ENCODE measurements at regions not wholly inside any gene's neighbourhood (a gene's known extent, or its start where the extent isn't known, plus 50 kb on each side); places are given as distances from the start of the nearest gene placed in this dataset.
"Not testable (repeated sequence)": the region's sequence is repeated elsewhere in the genome, so short reads cannot be mapped to it uniquely, and the experiment has no call there.

DNA sequence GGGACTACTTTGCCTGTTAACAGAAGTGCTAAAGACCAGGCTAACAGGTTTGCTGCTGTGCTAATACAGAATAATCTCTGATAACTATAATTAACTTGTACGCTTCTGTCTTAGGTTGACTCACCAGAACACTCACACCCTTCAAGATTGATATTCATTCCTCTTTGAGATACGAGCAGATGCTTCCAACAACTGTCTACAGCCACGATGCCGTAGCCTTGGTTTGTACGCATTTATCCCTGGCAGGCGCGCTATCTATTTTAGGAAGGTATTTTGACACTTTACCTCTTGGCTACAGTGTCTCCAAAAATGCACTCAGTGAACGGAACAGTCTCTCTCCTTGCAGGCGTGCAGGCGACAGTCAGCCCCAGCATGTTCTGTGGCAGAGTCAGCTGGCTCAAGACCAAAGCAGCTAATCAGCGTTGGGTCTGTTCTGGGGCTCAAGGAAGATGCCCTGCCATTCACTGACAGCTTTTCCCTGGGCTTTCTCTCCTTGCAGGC, 146.4 kb upstream of the PRICKLE1 start:
- intact Hi-C loops (cut with micrococcal nuclease) = no loop called here

DNA sequence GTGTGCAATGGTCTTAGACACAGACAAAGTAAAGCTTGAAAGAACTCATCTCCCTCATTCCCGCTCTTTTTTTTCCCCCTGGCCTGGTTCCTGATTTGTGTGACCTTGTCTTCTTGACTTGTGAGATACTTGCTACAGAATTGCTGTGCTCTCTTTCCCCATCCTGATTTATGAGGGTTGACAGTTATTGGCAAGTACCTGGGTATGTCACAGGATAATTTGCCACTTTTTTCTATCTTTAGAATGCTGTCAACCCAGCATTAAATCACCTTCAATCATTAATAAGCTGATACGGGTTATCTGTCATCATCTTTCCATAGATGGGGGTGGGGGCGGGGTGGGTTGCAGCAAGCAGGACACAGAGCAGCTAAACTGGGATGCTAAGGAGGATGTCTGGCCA, 144.4 kb upstream of the PRICKLE1 start:
- intact Hi-C loops (cut with micrococcal nuclease) = no loop called here

DNA sequence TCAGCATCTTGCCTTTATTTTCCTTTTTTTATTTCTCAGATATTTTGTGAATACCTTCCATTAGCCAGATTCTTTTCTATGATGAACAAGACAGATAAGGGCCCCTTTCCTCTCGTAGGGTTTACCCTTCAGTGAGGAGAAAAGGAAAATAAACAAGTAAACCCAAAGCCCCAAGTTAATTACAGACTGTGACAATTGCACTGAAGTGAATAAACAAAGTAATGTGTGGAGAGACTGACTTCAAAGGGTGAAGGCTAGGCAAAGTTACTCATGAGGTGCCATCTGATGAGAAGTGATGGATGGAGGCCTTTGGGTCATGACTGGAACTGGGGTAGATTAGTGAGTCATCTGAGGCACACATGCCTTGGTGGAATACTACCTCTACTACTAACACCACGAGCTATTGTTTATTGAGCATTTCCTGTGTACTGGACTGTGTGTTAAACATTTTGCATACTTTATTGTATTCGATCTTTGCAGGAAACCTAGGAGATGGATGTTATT, 143.4 kb upstream of the PRICKLE1 start:
- intact Hi-C loops (cut with micrococcal nuclease) = no loop called here

DNA sequence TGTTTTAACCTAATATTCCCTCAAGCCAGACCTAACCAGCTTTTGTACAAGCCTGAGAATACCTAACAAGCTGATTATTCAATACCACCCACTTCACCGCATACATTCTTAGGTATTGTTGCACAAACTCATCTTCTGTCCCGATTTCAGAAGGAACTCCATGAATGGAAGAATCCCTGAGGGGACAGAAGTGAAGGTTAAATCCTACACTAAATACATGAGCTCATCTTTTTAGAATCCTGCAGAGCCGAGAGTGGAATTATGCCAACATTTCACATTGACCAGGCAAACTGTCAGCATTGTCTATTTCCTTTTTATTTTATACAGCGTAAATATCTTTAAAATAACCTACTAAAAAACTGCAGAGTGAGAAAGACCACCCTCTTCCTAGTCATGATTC, 140.7 kb upstream of the PRICKLE1 start:
- intact Hi-C loops (cut with micrococcal nuclease) = no loop called here

DNA sequence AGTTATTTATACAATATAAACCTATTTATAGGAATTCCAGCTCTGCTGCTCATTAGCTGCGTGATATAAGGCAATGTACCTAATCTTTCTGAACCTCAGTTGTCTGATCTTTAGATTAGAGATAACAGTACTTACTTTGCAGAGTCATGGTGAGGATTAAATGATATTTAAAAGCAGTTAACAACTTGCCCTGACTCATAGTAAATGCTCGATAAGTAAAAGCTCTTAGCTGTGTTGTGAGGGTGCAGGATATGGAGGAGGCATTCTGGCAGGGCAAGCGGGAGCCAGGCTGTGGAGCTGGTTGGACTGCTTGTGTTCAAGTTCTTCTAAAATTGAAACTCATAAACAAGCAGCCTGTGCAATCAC, 140.0 kb upstream of the PRICKLE1 start:
- intact Hi-C loops (cut with micrococcal nuclease) = no loop called here

DNA sequence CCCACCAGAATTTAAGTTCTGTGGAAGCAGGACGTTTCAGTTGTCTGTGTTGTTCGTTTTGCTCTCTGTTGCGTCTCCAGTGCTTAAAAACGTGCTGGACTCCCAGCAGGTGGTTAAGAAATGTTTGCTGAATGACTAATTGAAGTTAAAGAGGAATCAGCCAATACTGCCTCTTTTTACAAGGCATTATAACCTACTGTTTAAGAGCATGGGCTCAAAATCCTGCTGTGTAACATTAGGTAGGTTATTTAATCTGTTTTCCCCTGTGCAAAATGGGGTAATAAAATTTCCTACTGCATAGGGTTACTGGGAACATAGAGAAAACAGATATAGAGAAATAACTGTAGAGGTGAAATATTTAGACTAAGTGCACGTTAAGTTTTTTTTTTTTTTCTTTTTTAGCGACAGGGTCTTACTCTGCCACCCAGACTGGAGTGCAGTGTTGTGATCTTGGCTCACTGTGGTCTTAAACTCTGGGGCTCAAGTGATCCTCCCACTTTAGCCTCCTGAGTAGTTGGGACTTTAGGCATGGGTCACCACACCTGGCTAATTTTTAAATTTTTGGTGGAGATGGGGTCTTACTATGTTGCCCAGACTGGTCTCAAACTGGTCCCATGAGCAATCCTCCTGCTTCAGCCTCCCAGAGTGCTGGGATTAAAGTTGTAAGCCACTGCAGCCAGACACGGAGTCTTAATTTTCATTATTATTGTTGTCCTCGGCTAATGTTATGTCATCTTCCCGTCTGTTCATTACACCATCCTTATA, 139.4 kb upstream of the PRICKLE1 start:
- intact Hi-C loops (cut with micrococcal nuclease) = no loop called here

DNA sequence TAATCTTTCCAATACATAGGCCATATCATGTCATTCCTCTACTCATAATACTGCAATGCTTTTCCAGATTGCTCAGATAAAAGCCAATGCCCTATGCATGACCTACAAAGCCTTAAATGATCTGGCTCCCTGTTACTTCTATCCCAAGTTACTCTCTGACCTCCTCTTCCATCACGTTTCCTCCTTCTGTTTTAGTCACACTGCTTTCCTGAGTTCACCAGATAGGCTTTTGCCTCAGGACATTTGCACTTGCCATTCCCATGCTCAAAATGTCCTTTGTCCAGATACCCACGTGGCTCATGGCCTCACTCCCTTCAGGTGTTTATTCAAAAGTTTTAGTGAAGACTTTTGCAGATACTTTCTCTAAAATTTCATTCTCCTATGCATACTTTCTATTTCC, 138.7 kb upstream of the PRICKLE1 start:
- intact Hi-C loops (cut with micrococcal nuclease) = no loop called here

DNA sequence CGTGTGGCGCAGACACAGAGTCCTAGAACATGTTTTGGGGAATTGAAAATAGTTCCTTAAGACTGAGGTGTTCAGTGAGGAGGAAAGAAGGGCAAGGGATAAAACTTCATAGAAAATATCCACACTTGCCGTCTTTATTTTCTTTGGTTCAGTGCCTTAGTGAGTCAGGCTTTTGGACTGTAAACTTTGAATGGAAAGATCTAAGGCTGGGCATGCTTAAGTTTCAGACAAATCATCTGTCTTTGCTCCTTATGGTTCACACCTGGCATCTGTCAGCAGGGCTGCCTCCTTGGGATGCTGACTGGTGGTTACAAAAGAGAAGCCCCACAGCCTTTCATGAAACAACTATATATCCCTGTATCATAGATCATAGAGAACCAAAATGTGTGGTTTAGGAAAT, 136.3 kb upstream of the PRICKLE1 start:
- intact Hi-C loops (cut with micrococcal nuclease) = no loop called here

DNA sequence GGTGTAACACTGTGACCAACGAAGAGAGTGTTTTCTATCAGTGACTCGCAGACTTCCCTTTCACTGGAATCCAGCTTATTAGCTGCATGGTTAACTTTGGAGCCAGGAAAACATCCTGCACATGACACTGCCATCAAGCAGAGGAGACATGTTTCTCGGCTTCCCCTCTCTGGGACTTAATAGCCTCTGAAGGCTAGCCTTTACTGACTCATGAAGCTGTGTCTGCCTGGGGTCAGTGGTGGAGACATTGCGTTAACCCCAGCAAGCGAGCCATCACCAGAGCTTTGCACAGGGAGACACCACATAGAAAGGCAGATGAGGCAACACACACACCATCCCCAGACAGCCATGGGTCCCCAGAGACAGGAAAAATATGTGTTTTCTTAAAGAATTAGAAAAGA, 126.9 kb upstream of the PRICKLE1 start:
- intact Hi-C loops (cut with micrococcal nuclease) = no loop called here

DNA sequence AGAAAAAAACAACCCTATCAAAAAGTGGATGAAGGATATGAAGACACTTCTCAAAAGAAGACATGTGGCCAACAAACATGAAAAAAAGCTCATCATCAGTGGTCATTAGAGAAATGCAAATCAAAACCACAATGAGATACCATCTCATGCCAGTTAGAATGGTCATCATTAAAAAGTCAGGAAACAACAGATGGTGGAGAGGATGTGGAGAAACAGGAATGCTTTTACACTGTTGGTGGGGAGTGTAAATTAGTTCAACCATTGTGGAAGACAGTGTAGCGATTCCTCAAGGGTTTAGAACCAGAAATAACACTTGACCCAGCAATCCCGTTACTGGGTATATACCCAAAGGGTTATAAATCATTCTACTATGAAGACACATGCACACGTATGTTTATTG, 124.0 kb upstream of the PRICKLE1 start:
- intact Hi-C loops (cut with micrococcal nuclease) = not testable (repeated sequence)

DNA sequence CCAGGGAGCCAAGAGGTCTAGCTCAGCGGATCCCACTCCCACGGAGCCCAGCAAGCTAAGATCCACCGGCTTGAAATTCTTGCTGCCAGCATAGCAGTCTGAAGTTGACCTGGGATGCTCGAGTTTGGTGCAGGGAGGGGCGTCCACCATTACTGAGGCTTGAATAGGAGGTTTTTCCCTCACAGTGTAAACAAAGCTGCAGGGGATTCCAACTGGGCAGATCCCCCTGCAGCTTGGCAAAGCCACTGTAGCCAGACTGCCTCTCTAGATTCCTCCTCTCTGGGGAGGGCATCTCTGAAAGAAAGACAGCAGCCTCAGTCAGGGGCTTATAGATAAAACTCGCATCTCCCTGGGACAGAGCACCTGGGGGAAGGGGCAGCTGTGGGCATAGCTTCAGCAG, 118.8 kb upstream of the PRICKLE1 start:
- intact Hi-C loops (cut with micrococcal nuclease) = not testable (repeated sequence)

DNA sequence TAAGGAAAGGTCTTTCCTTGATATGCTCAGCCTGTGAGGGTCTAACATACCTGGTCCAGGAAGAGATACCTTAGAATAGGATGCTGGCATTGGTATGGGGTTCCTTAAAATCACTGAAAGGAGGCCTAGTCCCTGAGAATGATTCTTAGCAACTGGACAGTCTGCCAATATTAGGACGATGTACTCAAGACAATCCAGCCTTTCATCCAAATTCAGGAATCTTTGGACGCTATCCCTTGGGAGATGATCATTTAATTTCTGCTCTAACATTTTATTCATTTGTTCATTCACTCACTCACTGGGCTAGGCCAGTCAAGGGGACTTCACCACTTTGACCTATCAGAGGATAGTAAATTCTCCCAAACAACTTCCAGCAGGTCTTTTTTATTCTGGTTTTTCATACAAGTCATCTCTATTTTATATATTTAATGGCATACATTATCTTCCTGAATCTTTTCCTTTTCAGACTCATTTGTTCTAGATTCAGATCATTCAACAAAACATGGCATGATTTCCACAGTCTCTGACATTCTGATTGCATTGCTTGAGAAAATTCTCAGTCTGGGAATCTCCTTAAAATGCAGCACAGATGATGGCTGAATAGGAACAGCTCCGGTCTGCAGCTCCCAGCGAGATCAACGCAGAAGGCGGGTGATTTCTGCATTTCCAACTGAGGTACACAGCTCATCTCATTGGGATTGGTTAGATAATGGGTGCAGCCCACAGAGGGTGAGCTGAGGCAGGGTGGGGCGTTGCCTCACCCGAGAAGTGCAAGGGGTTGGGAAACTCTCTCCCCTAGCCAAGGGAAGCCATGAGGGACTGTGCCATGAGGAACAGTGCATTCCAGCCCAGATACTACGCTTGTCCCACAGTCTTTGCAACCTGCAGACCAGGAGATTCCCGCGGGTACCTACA, 118.0 kb upstream of the PRICKLE1 start:
- intact Hi-C loops (cut with micrococcal nuclease) = no loop called here

DNA sequence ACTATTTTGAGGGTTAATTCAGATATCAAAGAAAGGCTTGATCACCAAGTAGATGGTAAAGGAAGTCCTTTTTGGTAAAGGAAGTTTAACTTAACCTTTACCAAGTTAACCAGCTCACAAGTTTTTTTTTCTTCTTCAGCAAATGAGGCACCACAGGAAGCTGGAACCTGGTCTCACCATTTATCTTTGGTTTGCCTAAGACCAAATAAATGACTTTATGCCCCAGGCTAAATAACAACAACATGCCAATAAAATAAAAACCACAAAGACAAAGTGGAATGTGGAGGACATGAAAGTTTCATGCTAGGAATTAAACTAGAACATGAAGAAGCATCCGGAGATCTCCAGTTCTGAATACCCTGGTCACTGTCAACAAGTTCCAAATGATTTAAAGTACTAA, 116.8 kb upstream of the PRICKLE1 start:
- intact Hi-C loops (cut with micrococcal nuclease) = no loop called here

DNA sequence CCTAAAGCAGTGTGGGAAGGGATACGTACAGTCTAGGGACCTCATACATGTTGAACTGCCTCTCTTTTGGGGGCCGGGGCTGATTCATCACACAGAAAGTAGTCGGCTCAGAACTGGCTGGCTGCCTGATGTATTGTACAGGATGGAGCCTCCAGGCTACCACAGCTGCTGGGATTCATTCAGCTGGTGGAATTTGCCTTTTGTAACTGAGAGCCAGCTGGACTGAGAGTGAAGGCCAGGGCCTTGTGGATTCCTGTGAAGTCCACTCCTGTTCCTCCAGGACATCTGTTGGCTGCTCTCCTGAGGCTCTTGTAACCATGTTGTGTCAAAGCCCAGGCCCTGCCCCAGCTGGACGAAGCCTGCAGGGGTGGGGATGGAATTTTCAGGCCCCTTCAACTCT, 116.3 kb upstream of the PRICKLE1 start:
- intact Hi-C loops (cut with micrococcal nuclease) = no loop called here

DNA sequence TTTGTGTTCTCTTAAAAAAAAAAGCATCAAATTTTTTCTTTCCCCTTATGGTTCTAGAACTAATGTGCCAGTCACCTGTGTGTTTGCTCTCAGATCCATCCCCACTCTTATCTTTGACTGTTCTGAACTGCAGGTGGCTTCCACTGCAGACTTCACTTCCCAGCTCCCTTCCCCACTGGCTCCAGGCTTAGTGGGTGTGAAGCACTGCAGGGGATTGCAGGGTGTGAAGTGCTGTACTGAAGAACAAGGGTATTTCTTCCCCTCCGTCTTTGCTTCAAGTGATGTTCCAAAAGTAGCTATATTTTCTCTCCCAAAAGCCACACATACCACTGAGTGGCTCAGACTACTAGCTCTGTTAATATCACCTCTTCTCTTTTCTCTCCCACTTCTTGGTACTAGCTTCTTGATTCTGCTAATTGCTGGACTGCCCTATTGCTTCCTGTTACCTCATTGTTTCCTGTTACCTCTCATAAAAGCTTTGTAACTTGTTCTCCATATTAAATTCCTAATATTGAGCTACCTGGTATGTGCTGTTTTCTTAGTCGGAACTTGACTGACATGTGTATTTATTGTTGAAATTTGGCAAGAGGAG, 115.4 kb upstream of the PRICKLE1 start:
- intact Hi-C loops (cut with micrococcal nuclease) = no loop called here

DNA sequence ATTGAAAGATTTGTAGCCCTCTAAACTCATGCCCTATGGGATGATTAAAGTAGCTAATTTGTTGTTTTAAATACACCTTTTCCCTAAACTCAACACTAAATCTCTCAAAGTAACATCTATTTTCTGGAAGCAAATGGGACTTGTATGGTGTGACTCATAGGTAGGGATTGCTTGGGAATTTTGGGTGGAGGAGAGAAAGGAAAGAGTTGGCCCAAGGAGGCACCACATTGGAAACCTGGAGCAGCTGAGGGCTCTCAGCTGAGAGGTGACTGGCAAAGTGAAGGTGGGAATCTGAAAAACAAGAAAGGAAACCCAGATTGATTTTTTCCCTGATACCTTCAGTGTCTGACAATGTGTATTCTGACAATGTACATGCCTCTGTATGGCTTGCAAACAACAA, 114.8 kb upstream of the PRICKLE1 start:
- intact Hi-C loops (cut with micrococcal nuclease) = no loop called here

DNA sequence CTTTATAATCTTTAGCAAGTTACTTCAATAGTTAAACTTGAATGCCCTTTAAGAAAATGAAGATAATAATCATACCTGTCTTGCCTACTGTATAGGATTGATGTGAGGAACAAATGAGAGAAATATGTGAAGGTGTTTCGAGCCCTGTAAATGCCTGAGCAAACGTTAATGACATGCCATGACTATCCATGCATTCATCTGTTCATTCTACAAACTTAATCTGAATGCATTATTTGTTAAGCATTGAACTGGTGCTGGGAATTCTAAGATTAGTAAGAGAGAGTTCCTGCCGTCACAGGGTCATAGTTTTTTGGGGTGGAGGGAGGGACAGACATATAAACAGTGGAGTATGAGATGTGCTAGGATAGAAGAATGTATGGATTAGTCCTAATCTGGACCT, 111.5 kb upstream of the PRICKLE1 start:
- intact Hi-C loops (cut with micrococcal nuclease) = no loop called here

DNA sequence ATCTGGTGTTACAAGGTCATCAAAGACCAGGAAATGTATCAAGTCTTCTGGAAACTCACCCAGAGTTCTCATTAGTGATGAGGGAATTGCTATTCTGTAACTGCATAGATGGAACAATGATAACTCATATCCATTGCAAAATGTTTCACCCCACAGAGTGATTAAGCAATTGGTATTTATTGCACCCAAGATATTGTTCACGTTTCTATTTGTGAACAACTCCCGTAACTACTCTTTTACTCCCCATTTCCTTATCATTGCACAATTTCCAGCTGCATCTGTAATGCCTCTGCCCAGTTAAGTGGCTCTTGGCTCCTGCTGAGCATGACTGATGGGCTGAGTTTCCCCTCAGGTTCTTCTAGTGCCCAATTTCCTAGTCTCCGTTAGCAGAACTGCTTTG, 108.7 kb upstream of the PRICKLE1 start:
- intact Hi-C loops (cut with micrococcal nuclease) = no loop called here

DNA sequence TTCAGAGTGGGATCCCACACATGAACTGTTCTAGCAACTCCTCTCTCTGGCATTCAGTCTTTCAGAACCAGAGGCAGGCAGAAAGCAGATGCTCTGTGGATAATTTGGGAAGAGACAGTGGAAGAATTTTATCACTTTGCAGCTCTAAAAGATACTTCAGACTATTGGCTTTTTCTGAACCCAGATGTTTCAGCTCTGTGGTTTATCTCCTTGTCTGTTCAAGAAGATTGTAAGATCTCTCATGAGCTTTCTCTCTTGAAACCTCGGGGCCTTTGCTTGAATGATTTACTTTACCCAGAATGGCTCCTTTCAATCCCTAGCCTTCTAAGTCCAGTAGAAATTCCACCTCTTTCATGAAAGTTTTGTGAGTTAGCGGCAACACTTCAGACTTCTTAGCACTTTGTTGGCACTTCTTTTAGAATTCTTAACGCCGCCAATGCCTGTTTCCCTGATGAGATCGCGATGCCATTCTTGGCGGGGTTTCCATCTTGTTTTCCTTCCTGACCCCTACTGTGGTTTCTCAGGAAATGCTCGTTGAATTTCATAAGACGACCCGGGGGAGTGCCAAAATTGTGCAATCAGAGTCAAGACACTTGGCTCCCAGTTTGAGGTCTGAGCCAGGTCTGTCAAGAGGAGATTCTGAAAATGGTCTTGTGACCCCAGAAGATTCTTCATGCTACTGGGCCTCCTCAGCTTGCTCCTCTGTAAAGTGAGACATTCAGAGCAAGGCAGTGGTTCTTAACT, 107.0 kb upstream of the PRICKLE1 start:
- intact Hi-C loops (cut with micrococcal nuclease) = no loop called here

DNA sequence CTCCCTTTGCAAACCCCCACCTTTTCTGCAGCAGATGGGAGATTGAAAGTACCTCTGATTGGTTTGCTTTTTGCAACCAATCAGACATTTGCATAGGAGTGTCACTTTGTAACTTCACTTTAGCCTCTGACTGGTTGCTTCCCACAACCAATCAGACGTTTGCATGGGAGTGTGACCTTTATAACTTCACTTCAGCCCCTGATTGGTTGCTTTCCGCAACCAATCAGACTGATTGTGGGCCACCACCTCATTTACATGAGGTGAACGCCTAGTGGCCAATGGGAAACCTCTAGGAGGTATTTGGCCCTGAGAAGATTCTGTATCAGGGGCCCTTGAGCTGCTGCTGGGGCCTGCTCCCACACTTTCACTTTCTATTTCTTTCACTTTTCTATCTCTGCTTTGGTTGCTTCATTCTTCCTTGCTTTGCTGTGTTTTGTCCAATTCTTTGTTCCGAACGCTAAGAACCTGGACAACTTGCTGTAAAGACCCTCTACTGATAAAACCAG, 106.0 kb upstream of the PRICKLE1 start:
- intact Hi-C loops (cut with micrococcal nuclease) = no loop called here

DNA sequence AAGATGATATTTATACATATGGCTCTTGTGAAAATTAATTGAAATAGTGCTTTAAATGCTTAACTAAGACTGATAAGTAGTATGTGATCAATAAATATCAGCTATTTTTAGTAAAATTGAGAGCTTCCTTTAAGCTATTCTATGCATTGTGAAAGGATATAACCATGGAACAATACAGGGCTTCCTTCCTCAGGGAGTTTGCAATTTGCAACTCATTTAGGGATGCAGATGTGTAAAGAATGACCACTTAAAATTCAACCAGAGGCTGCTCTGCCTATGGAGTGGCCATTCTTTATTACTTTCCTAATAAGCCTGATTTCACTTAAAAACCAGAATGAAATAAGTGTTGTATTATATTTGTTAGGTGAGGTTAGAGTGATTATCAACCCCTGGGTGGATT, 103.2 kb upstream of the PRICKLE1 start:
- intact Hi-C loops (cut with micrococcal nuclease) = no loop called here
